Activated CD4-positive, alpha-beta T cell treated with anti-CD3 and anti-CD28 coated beads, Interleukin-2, amount 10 ng/mL, durations not matched to agents 24 days and 14 days (primary cell): ENCODE measurements at regions not wholly inside any gene's neighbourhood (a gene's known extent, or its start where the extent isn't known, plus 50 kb on each side); places are given as distances from the start of the nearest gene placed in this dataset.
"Not testable (repeated sequence)": the region's sequence is repeated elsewhere in the genome, so short reads cannot be mapped to it uniquely, and the experiment has no call there.

Experiments
- DNase-seq: peaks from one replicate; pipeline ENCODE4 v3.0.0; 2022
- H3K27ac Mint-ChIP-seq: one replicate; pipeline ENCODE4 v1.8.0; 2022; ENCODE audit warnings: mild to moderate bottlenecking, mixed read lengths
- H3K27me3 Mint-ChIP-seq: one replicate; pipeline ENCODE4 v1.8.0; 2022; ENCODE audit warnings: mixed read lengths
- H3K36me3 Mint-ChIP-seq: one replicate; pipeline ENCODE4 v1.8.0; 2022; ENCODE audit warnings: low read depth, mild to moderate bottlenecking, mixed read lengths
- H3K4me1 Mint-ChIP-seq: one replicate; pipeline ENCODE4 v1.8.0; 2021; ENCODE audit warnings: mixed read lengths
- H3K4me3 Mint-ChIP-seq: one replicate; pipeline ENCODE4 v1.8.0; 2022; ENCODE audit warnings: mild to moderate bottlenecking, moderate library complexity, mixed read lengths
- H3K9me3 Mint-ChIP-seq: one replicate; pipeline ENCODE4 v1.8.0; 2021; ENCODE audit warnings: mixed read lengths
- intact Hi-C: fragments of 100-400 bp; cut with micrococcal nuclease; formaldehyde crosslinking; loops from one replicate; pipeline ENCODE4 v1.15.1; 2023

GRCh38 chr15:95174301-95175259 lies 943.2 kb downstream of the MCTP2 start:
- H3K27me3 Mint-ChIP-seq: peaks cover 4% of the 10 kb centered on the region
- H3K27ac Mint-ChIP-seq: no peak overlapping the region
- H3K9me3 Mint-ChIP-seq: no peaks in the 10 kb centered on the region
- H3K36me3 Mint-ChIP-seq: no peaks in the 10 kb centered on the region
- H3K4me3 Mint-ChIP-seq: no peak overlapping the region
- intact Hi-C loops: no loop called here
- no peak for DNase-seq
- H3K4me1 Mint-ChIP-seq: no peaks in the 10 kb centered on the region

- Mint-ChIP-seq H3K4me1 (no peaks in the 10 kb centered on the region), H3K27me3 (no peaks in the 10 kb centered on the region), H3K27ac (no peak overlapping the region), H3K36me3 (no peaks in the 10 kb centered on the region), H3K4me3 (no peak overlapping the region), H3K9me3 (peaks cover 3% of the 10 kb centered on the region)
- DNase-seq: no peak
- intact Hi-C loops: no loop called here
Observed at GRCh38 chr15:95175914-95176658, 944.7 kb downstream of the MCTP2 start.

GRCh38 chr15:95176794-95177577 lies 945.6 kb downstream of the MCTP2 start:
- Mint-ChIP-seq H3K9me3 (peaks cover 3% of the 10 kb centered on the region), H3K4me3 (no peak overlapping the region), H3K27me3 (no peaks in the 10 kb centered on the region), H3K4me1 (no peaks in the 10 kb centered on the region), H3K27ac (no peak overlapping the region), H3K36me3 (no peaks in the 10 kb centered on the region)
- intact Hi-C loops: no loop called here
- no peak for DNase-seq

- peaks cover 3% of the 10 kb centered on the region for H3K9me3 Mint-ChIP-seq
- H3K27ac Mint-ChIP-seq: no peak overlapping the region
- no peak overlapping the region for H3K4me3 Mint-ChIP-seq
- DNase-seq: no peak
- no peaks in the 10 kb centered on the region for H3K36me3 Mint-ChIP-seq
- no peaks in the 10 kb centered on the region for H3K4me1 Mint-ChIP-seq
- intact Hi-C loops: no loop called here
- H3K27me3 Mint-ChIP-seq: no peaks in the 10 kb centered on the region
Observed at GRCh38 chr15:95180530-95180929, 949.2 kb downstream of the MCTP2 start.

GRCh38 chr15:95182091-95182490 lies 950.7 kb downstream of the MCTP2 start:
- H3K27me3 Mint-ChIP-seq: no peaks in the 10 kb centered on the region
- DNase-seq: no peak
- H3K4me1 Mint-ChIP-seq: no peaks in the 10 kb centered on the region
- intact Hi-C loops: no loop called here
- no peak overlapping the region for H3K27ac Mint-ChIP-seq
- no peaks in the 10 kb centered on the region for H3K36me3 Mint-ChIP-seq
- no peak overlapping the region for H3K4me3 Mint-ChIP-seq
- peaks cover 3% of the 10 kb centered on the region for H3K9me3 Mint-ChIP-seq

GRCh38 chr15:95192923-95193322 lies 961.6 kb downstream of the MCTP2 start:
- no peak for DNase-seq
- Mint-ChIP-seq H3K27me3 (no peaks in the 10 kb centered on the region), H3K9me3 (no peaks in the 10 kb centered on the region), H3K4me1 (no peaks in the 10 kb centered on the region), H3K36me3 (no peaks in the 10 kb centered on the region), H3K4me3 (no peak overlapping the region), H3K27ac (no peak overlapping the region)
- intact Hi-C loops: no loop called here

GRCh38 chr15:95194746-95195145 lies 963.4 kb downstream of the MCTP2 start:
- Mint-ChIP-seq H3K27ac (no peak overlapping the region), H3K27me3 (no peaks in the 10 kb centered on the region), H3K9me3 (no peaks in the 10 kb centered on the region), H3K4me3 (no peak overlapping the region), H3K4me1 (no peaks in the 10 kb centered on the region), H3K36me3 (no peaks in the 10 kb centered on the region)
- intact Hi-C loops: no loop called here
- DNase-seq: no peak

- intact Hi-C loops: no loop called here
- no peaks in the 10 kb centered on the region for H3K4me1 Mint-ChIP-seq
- no peak for DNase-seq
- no peaks in the 10 kb centered on the region for H3K27me3 Mint-ChIP-seq
- no peak overlapping the region for H3K27ac Mint-ChIP-seq
- H3K9me3 Mint-ChIP-seq: no peaks in the 10 kb centered on the region
- H3K36me3 Mint-ChIP-seq: no peaks in the 10 kb centered on the region
- H3K4me3 Mint-ChIP-seq: no peak overlapping the region
Observed at GRCh38 chr15:95196176-95196915, 965.0 kb downstream of the MCTP2 start.

- no peaks in the 10 kb centered on the region for H3K36me3 Mint-ChIP-seq
Observed at GRCh38 chr15:95202569-95203349, 971.4 kb downstream of the MCTP2 start.

GRCh38 chr15:95205077-95205476 lies 973.7 kb downstream of the MCTP2 start:
- Mint-ChIP-seq H3K27me3 (no peaks in the 10 kb centered on the region), H3K9me3 (peaks cover 14% of the 10 kb centered on the region), H3K36me3 (no peaks in the 10 kb centered on the region), H3K4me3 (no peak overlapping the region), H3K4me1 (no peaks in the 10 kb centered on the region), H3K27ac (no peak overlapping the region)
- no peak for DNase-seq
- intact Hi-C loops: no loop called here

More at GRCh38 chr15:95202569-95203349, 971.4 kb downstream of the MCTP2 start:
- no peak overlapping the region for H3K4me3 Mint-ChIP-seq
- peaks cover 14% of the 10 kb centered on the region for H3K9me3 Mint-ChIP-seq
- no peak for DNase-seq
- no peaks in the 10 kb centered on the region for H3K27me3 Mint-ChIP-seq
- intact Hi-C loops: no loop called here
- no peaks in the 10 kb centered on the region for H3K4me1 Mint-ChIP-seq
- H3K27ac Mint-ChIP-seq: no peak overlapping the region

GRCh38 chr15:95205830-95206229 lies 974.5 kb downstream of the MCTP2 start:
- H3K36me3 Mint-ChIP-seq, intact Hi-C loops, H3K27me3 Mint-ChIP-seq, DNase-seq, H3K27ac Mint-ChIP-seq, H3K4me3 Mint-ChIP-seq, H3K4me1 Mint-ChIP-seq: not testable (repeated sequence)
- H3K9me3 Mint-ChIP-seq: peaks cover 14% of the 10 kb centered on the region

- Mint-ChIP-seq H3K36me3 (no peaks in the 10 kb centered on the region), H3K27ac (no peak overlapping the region), H3K27me3 (no peaks in the 10 kb centered on the region), H3K9me3 (peaks cover 6% of the 10 kb centered on the region), H3K4me1 (no peaks in the 10 kb centered on the region), H3K4me3 (no peak overlapping the region)
- intact Hi-C loops: no loop called here
- no peak for DNase-seq
Observed at GRCh38 chr15:95208071-95208470, 976.7 kb downstream of the MCTP2 start.

- no peaks in the 10 kb centered on the region for H3K36me3 Mint-ChIP-seq
- H3K9me3 Mint-ChIP-seq: peaks cover 4% of the 10 kb centered on the region
- H3K4me3 Mint-ChIP-seq: no peak overlapping the region
- intact Hi-C loops: no loop called here
- DNase-seq: no peak
- H3K27me3 Mint-ChIP-seq: no peaks in the 10 kb centered on the region
- no peak overlapping the region for H3K27ac Mint-ChIP-seq
- no peaks in the 10 kb centered on the region for H3K4me1 Mint-ChIP-seq
Observed at GRCh38 chr15:95208988-95209387, 977.6 kb downstream of the MCTP2 start.
